Uterus (tissue), 3 donors: ENCODE measurements at regions not wholly inside any gene's neighbourhood (a gene's known extent, or its start where the extent isn't known, plus 50 kb on each side); places are given as distances from the start of the nearest gene placed in this dataset.

Source experiments
- DNase-seq, 2 donors: peaks; one replicate each; pipeline ENCODE4 v3.0.0-alpha.2; 2019 to 2020
- H3K27ac ChIP-seq, 2 donors: fragments of 200-600 bp; sonication (generic); 1 replicate in 1 of 2; 2 replicates in 1 of 2; pipeline ENCODE4 v1.5.1; 2016 to 2018
- H3K27me3 ChIP-seq, 2 donors: fragments of 200-600 bp; sonication (generic); one replicate each; pipeline ENCODE4 v1.5.1; 2018 to 2019; ENCODE audit warnings: control low read depth in 1 of 2
- H3K36me3 ChIP-seq, 2 donors: fragments of 200-600 bp; sonication (generic); one replicate each; pipeline ENCODE4 v1.5.1; 2019; ENCODE audit warnings: control low read depth in 1 of 2
- H3K4me1 ChIP-seq, 2 donors: fragments of 200-600 bp; sonication (generic); one replicate each; pipeline ENCODE4 v1.5.1; 2018 to 2019; ENCODE audit warnings: control low read depth in 1 of 2
- H3K4me3 ChIP-seq, 2 donors: fragments of 200-600 bp; sonication (generic); 1 replicate in 1 of 2; 2 replicates in 1 of 2; pipeline ENCODE4 v1.5.1; 2018 to 2019; ENCODE audit warnings: mild to moderate bottlenecking in 1 of 2
- H3K9me3 ChIP-seq, 2 donors: fragments of 200-600 bp; sonication (generic); one replicate each; pipeline ENCODE4 v1.5.1; 2019; ENCODE audit warnings: control low read depth in 1 of 2
- POLR2A ChIP-seq, 2 donors: fragments of 450-650 bp; IDR thresholded peaks; one replicate each; pipeline ENCODE4 v1.6.1; 2016; ENCODE audit warnings: antibody characterized with exemption in 2 of 2, mild to moderate bottlenecking in 1 of 2, moderate library complexity in 1 of 2
- intact Hi-C: fragments of 100-400 bp; cut with DNase I; formaldehyde crosslinking; loops from one replicate; pipeline ENCODE4 v1.15.1; 2023; ENCODE audit warnings: low total_unique reads
- TF ChIP-seq, protein P1 (sequence below), 4 experiments: fragments of 200-600 bp in 2 of 4; fragments of 450-650 bp in 2 of 4; sonication (generic) in 2 of 4; IDR thresholded peaks; one replicate each; pipeline ENCODE4 v1.5.1; 2016 to 2019; ENCODE audit warnings: antibody characterized with exemption in 4 of 4, mild to moderate bottlenecking in 2 of 4, moderate library complexity in 1 of 4
- donor health status: DM: yes; HTN: yes; CAD: no.

DNA sequence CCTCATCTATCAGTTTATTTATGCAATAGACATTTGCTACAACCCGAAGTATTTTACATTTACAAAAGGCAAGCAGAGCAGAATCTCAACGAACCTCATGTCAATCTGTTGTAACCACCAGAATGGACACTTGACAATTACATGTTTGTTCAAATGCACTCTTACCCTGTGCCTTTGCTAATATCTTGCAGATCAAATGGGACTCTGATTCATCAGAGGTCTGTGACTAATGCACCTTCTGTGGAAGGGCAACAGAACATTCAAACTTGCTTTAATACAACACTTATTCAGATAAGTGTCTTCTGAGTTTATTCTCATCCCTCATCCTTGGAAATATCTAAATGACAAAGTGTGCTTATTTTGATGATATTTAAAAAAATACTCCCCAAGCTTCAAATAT is 644.7 kb upstream of the PCDH10 start:
- intact Hi-C loops: no loop called here
- H3K4me3 ChIP-seq: no peak overlapping the region
- TF ChIP-seq, protein P1, sequence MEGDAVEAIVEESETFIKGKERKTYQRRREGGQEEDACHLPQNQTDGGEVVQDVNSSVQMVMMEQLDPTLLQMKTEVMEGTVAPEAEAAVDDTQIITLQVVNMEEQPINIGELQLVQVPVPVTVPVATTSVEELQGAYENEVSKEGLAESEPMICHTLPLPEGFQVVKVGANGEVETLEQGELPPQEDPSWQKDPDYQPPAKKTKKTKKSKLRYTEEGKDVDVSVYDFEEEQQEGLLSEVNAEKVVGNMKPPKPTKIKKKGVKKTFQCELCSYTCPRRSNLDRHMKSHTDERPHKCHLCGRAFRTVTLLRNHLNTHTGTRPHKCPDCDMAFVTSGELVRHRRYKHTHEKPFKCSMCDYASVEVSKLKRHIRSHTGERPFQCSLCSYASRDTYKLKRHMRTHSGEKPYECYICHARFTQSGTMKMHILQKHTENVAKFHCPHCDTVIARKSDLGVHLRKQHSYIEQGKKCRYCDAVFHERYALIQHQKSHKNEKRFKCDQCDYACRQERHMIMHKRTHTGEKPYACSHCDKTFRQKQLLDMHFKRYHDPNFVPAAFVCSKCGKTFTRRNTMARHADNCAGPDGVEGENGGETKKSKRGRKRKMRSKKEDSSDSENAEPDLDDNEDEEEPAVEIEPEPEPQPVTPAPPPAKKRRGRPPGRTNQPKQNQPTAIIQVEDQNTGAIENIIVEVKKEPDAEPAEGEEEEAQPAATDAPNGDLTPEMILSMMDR (IDR thresholded peaks at IDR 0.05): no peak
- TF ChIP-seq POLR2A (IDR thresholded peaks at IDR 0.05): no peak
- no peak for DNase-seq
- no peaks in the 10 kb centered on the region for H3K36me3 ChIP-seq
- no peaks in the 10 kb centered on the region for H3K4me1 ChIP-seq
- no peaks in the 10 kb centered on the region for H3K9me3 ChIP-seq
- no peaks in the 10 kb centered on the region for H3K27me3 ChIP-seq
- no peak overlapping the region for H3K27ac ChIP-seq

DNA sequence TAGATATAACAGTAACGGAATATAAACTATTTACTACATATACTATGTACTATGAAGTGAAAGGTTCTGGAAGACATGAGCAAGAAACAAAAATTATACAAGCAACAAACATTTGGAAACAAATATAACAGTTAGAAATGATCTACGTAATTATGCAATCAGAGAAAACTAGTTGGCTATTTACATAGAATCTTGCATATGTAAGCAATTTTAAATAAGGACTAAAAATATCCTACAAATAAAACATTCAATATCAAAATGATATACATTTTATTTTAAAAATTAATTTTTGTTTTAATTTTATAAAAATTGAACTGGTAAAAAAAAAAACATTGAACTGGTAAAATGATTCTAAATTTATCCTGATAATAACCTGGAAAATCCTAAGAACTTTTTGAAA is 642.5 kb upstream of the PCDH10 start:
- no peak for DNase-seq
- intact Hi-C loops: no loop called here
- H3K36me3 ChIP-seq: no peaks in the 10 kb centered on the region

DNA sequence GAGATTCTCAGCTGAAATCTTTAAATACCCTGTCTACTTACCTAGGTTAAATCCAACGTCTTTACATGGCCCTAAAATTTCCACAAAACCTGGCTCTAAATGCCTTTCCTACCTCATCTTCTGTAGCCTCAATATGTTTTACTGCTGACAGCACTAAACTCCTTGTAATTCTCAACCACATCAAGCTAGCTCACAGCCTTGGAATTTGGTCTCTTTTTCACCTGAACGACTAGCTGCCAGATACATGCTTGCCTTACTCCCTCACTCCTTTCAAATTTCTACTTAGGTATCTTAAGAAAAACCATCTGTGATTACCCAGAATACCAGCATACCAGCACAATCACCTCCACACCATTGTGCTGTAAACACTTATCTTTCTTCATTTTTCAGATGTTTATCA is 635.6 kb upstream of the PCDH10 start:
- DNase-seq: no peak
- no peaks in the 10 kb centered on the region for H3K9me3 ChIP-seq
- no peaks in the 10 kb centered on the region for H3K36me3 ChIP-seq
- no peak for TF ChIP-seq POLR2A (IDR thresholded peaks at IDR 0.05)
- TF ChIP-seq, protein P1 (IDR thresholded peaks at IDR 0.05): no peak
- no peaks in the 10 kb centered on the region for H3K27me3 ChIP-seq
- intact Hi-C loops: no loop called here
- no peak overlapping the region for H3K4me3 ChIP-seq
- H3K4me1 ChIP-seq: no peaks in the 10 kb centered on the region
- H3K27ac ChIP-seq: no peak overlapping the region

More for the DNA sequence above, 642.5 kb upstream of the PCDH10 start:
- no peak for TF ChIP-seq POLR2A (IDR thresholded peaks at IDR 0.05)
- TF ChIP-seq, protein P1 (IDR thresholded peaks at IDR 0.05): no peak
- Histone ChIP-seq H3K9me3 (no peaks in the 10 kb centered on the region), H3K4me3 (no peak overlapping the region), H3K27ac (no peak overlapping the region), H3K4me1 (no peaks in the 10 kb centered on the region), H3K27me3 (no peaks in the 10 kb centered on the region)

DNA sequence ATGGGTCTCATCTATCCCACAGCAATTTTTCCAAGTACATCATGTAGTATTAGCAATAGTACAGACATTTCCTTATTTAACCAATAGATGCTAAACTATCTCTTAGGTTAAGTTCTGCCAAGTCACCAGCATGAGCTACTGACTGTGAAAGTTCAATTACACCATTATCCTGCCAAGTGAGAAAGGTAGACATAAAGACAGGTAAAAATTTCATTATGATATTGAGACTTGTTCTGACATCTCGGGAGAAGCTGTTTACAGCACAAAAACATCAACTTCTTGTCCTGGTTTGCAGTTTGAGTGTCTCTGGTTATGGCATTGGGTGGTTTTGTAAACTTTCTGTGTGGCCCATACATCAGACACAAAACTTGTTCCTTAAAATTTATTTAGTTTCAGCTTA is 622.4 kb upstream of the PCDH10 start:
- no peaks in the 10 kb centered on the region for H3K36me3 ChIP-seq
- TF ChIP-seq POLR2A (IDR thresholded peaks at IDR 0.05): no peak
- TF ChIP-seq, protein P1 (IDR thresholded peaks at IDR 0.05): no peak
- H3K27ac ChIP-seq: no peak overlapping the region
- H3K27me3 ChIP-seq: no peaks in the 10 kb centered on the region
- intact Hi-C loops: no loop called here
- no peaks in the 10 kb centered on the region for H3K9me3 ChIP-seq
- no peak overlapping the region for H3K4me3 ChIP-seq
- H3K4me1 ChIP-seq: no peaks in the 10 kb centered on the region
- no peak for DNase-seq

DNA sequence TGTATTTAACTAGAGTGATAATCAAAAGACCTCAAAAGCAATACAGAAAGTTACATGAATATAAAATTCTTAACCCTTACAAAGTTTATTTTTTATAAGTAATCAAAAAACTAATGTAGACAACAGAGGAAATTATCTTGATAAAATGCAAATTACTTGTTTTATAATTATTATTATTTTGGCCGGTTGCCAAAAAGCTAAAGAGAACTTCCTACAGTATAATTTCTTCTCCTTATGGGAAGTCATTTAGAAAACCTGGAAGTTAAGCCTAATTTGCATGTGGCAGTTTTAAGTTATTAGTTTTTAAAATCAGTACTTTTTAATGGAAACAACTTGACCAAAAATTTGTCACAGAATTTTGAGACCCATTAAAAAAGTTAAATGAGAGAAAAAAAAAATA is 621.3 kb upstream of the PCDH10 start:
- intact Hi-C loops: no loop called here
- Histone ChIP-seq H3K27me3 (no peaks in the 10 kb centered on the region), H3K4me3 (no peak overlapping the region), H3K36me3 (no peaks in the 10 kb centered on the region), H3K4me1 (no peaks in the 10 kb centered on the region), H3K9me3 (no peaks in the 10 kb centered on the region), H3K27ac (no peak overlapping the region)
- no peak for DNase-seq
- TF ChIP-seq, protein P1 (IDR thresholded peaks at IDR 0.05): no peak
- no peak for TF ChIP-seq POLR2A (IDR thresholded peaks at IDR 0.05)
